ENCODE measurements at regions not wholly inside any gene's neighbourhood (a gene's known extent, or its start where the extent isn't known, plus 50 kb on each side); places are given as distances from the start of the nearest gene placed in this dataset.

GRCh38 chr1:178587975-178588374, 75.1 kb downstream of the TEX35 start:
- no peak for TF ChIP-seq REST (IDR thresholded peaks at IDR 0.05; ENCODE audit: low read depth)
- no peak for TF ChIP-seq EP300 (IDR thresholded peaks at IDR 0.05; ENCODE audit: borderline replicate concordance)
- TF ChIP-seq YY1 (IDR thresholded peaks at IDR 0.05; ENCODE audit: low read depth) = no peak
- no peak for TF ChIP-seq FOXM1 (IDR thresholded peaks at IDR 0.05; ENCODE audit: borderline replicate concordance, low read depth)
- no peak for TF ChIP-seq TCF12 (IDR thresholded peaks at IDR 0.05; ENCODE audit: low read depth)
- no peak for TF ChIP-seq ZBTB7A (IDR thresholded peaks at IDR 0.05; ENCODE audit: low read depth)

- no peak for TF ChIP-seq NFIC (IDR thresholded peaks at IDR 0.05)
- TF ChIP-seq FOXM1 (IDR thresholded peaks at IDR 0.05; ENCODE audit: borderline replicate concordance, low read depth) = no peak
- no peak for TF ChIP-seq USF1 (IDR thresholded peaks at IDR 0.05)
- no peak for TF ChIP-seq TAF1 (IDR thresholded peaks at IDR 0.05; ENCODE audit: low read depth)
- no peak for TF ChIP-seq RAD21 (IDR thresholded peaks at IDR 0.05; ENCODE audit: low read depth)
- TF ChIP-seq TCF12 (IDR thresholded peaks at IDR 0.05; ENCODE audit: low read depth) = no peak
- TF ChIP-seq CREB1 (IDR thresholded peaks at IDR 0.05; ENCODE audit: low read depth) = no peak
- TF ChIP-seq EP300 (IDR thresholded peaks at IDR 0.05; ENCODE audit: borderline replicate concordance) = no peak
- no peak for TF ChIP-seq ZBTB7A (IDR thresholded peaks at IDR 0.05; ENCODE audit: low read depth)
- no peak for TF ChIP-seq CEBPB (IDR thresholded peaks at IDR 0.05)
- no peak for TF ChIP-seq REST (IDR thresholded peaks at IDR 0.05; ENCODE audit: low read depth)
- no peak for TF ChIP-seq TEAD4 (IDR thresholded peaks at IDR 0.05)
- TF ChIP-seq EGR1 (IDR thresholded peaks at IDR 0.05) = no peak
- no peak for TF ChIP-seq YY1 (IDR thresholded peaks at IDR 0.05; ENCODE audit: low read depth)
- TF ChIP-seq MAX (IDR thresholded peaks at IDR 0.05) = no peak
Observed at GRCh38 chr1:178593515-178593914, 80.6 kb downstream of the TEX35 start.

GRCh38 chr1:178594133-178594532, 81.2 kb downstream of the TEX35 start:
- TF ChIP-seq YY1 (IDR thresholded peaks at IDR 0.05; ENCODE audit: low read depth) (no peak), TEAD4 (IDR thresholded peaks at IDR 0.05) (no peak), FOXM1 (IDR thresholded peaks at IDR 0.05; ENCODE audit: borderline replicate concordance, low read depth) (no peak), TCF12 (IDR thresholded peaks at IDR 0.05; ENCODE audit: low read depth) (no peak), EGR1 (IDR thresholded peaks at IDR 0.05) (no peak), ZBTB7A (IDR thresholded peaks at IDR 0.05; ENCODE audit: low read depth) (no peak), EP300 (IDR thresholded peaks at IDR 0.05; ENCODE audit: borderline replicate concordance) (no peak), USF1 (IDR thresholded peaks at IDR 0.05) (no peak), CREB1 (IDR thresholded peaks at IDR 0.05; ENCODE audit: low read depth) (no peak), TAF1 (IDR thresholded peaks at IDR 0.05; ENCODE audit: low read depth) (no peak)

GRCh38 chr1:178595491-178595890, 82.6 kb downstream of the TEX35 start:
- TF ChIP-seq ZBTB7A (IDR thresholded peaks at IDR 0.05; ENCODE audit: low read depth) (no peak), NFIC (IDR thresholded peaks at IDR 0.05) (no peak), CREB1 (IDR thresholded peaks at IDR 0.05; ENCODE audit: low read depth) (no peak), REST (IDR thresholded peaks at IDR 0.05; ENCODE audit: low read depth) (no peak), RAD21 (IDR thresholded peaks at IDR 0.05; ENCODE audit: low read depth) (no peak), YY1 (IDR thresholded peaks at IDR 0.05; ENCODE audit: low read depth) (no peak), EP300 (IDR thresholded peaks at IDR 0.05; ENCODE audit: borderline replicate concordance) (no peak), TEAD4 (IDR thresholded peaks at IDR 0.05) (no peak), USF1 (IDR thresholded peaks at IDR 0.05) (no peak)

Measured in Ishikawa (cell line).